GM19023 (cell line): ENCODE measurements at regions not wholly inside any gene's neighbourhood (a gene's known extent, or its start where the extent isn't known, plus 50 kb on each side); places are given as distances from the start of the nearest gene placed in this dataset.

ENCODE experiments used
- ATAC-seq: cut with Tn5 transposase; IDR thresholded peaks from one replicate; pipeline ENCODE4 v1.9.1; 2021; ENCODE audit warnings: mild to moderate bottlenecking, moderate library complexity; ENCODE audit not compliant: unreplicated experiment

DNA sequence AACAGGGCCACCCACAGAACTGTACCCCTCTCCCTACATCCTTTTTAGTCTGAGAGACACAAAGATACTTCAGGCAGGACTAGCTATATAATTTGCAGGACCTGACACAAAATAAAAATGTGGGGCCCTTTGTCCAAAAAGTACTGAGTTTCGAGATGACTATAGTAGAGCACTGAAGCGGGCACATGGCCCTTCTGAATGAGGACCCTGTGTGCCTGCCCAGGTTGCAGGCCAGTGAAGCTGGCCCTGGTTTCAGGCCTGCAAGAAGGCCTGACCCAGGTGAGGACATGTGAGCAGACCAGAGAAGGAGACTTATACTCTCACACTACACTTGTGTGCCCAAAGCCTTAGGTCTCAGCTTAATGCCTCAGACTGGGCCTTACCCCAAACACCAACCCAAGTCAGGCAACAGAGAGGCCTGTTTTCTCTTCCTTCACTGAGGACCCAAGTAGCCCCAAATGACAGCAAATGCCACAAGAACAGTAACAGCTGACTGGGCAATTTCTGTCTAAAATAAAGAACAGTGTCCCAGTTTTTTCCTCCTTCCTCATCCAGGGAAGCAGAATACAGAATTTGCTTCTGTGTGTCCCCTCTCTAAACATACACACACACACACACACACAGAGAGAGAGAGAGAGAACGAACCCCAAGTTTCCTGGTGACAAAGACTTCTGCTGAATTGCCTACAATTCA, 100.9 kb upstream of the ARHGEF3 start:
- ATAC-seq: no peak

- no peak for ATAC-seq
Measured at GRCh38 chr3:56900801-56901200, 99.1 kb upstream of the ARHGEF3 start.

GRCh38 chr3:56899851-56900250, 98.1 kb upstream of the ARHGEF3 start:
- ATAC-seq: no peak

GRCh38 chr3:56899078-56899477, 97.3 kb upstream of the ARHGEF3 start:
- no peak for ATAC-seq

GRCh38 chr3:56896357-56896756, 94.6 kb upstream of the ARHGEF3 start:
- no peak for ATAC-seq

GRCh38 chr3:56894881-56895431, 93.2 kb upstream of the ARHGEF3 start:
- ATAC-seq: peak; percentile 76

GRCh38 chr3:56890448-56891091, 88.8 kb upstream of the ARHGEF3 start:
- no peak for ATAC-seq

DNA sequence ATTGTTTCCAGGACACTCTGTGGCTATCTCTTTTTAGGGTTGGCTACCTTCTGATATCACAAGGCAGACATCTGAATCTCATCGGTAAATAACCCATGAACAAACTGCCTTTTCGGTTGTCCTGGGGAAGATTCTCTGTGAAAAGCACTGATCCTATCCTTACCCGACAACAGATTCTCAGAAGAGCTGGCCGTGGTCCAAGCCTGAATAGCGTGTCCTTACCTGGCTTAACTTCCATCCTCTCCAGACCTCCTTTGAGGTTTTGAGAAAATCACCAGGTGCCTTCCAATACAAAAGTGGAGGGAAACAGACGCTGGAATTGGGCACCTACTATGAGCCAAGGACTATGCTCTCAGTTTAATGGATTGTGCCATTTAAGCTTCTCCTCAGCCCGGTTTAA, 87.4 kb upstream of the ARHGEF3 start:
- ATAC-seq: no peak

GRCh38 chr3:56887402-56888025, 85.8 kb upstream of the ARHGEF3 start:
- ATAC-seq: no peak

DNA sequence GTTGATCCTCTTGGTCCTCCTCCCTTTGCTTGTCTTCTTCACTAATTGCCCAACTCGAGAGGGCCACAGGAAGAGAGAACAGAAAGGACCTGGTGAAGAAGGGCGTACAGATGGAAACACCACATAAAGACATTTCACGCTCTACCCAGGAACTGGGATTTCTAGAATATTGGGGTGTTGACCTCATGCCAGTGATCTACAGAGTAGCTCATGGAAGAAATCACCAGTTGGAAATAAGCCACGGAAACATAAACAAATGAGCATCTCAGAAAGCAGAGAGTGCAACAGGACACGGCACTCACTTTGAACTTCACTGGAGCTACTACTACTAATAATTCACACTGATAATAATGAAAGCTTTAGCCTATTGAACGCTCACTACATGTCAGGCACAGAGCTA, 84.6 kb upstream of the ARHGEF3 start:
- no peak for ATAC-seq

DNA sequence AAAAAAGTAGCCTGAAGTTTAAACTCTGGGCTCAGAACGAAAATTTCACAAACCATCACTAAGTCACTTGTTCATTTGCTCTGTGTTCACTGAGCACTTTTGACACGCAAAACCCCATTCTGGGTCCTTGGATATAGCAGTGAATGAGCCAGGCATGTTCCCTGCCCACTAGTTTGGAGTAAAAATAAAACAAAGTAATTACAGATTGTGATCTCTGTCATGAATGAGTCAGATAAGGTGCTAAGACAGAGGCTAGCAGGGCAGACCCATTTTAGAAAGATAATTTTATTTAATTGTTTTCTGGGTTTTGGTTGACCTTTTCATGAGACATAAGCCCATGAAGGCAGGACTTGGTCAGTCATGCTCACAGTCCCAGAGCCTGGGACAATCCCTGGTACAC, 84.1 kb upstream of the ARHGEF3 start:
- no peak for ATAC-seq

DNA sequence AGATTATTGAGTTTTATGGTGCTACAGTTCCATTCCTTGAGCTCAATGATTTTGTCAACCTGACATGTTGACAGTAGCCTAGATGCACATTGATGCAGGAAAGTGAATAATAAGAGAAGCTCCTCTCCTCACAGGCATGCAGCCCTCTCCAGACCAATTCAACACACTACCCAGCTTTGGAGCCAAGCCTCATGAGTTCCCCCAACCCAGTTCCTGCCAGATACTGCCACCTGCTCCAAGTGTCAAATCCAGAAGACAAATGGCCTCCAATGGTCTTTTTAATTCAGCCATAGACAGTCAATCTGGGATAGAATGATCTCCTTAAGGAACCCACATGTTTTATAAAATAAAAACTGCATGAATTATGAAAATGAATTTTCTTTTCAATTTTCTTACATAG, 83.7 kb upstream of the ARHGEF3 start:
- ATAC-seq: no peak

DNA sequence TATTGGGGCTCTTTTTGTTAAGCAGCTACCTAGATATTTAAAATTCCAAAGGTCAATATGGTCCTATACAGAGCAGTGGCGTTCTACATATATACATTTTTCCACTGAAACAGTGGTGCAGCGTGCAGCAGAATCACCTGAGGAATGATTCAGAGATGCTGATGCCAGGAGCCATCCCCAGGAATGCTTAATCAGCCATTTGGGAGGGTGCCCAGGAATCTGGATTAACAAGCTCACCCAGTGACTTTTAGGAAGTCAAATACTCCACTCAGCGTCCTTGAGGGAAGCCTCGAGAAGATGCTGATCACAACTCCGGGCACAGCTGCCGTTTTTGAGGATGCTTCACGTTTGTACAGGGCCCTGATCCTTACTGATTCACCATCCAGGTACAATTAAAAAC, 82.6 kb upstream of the ARHGEF3 start:
- no peak for ATAC-seq

- ATAC-seq: no peak
Measured at GRCh38 chr3:56883828-56884227, 82.1 kb upstream of the ARHGEF3 start.

DNA sequence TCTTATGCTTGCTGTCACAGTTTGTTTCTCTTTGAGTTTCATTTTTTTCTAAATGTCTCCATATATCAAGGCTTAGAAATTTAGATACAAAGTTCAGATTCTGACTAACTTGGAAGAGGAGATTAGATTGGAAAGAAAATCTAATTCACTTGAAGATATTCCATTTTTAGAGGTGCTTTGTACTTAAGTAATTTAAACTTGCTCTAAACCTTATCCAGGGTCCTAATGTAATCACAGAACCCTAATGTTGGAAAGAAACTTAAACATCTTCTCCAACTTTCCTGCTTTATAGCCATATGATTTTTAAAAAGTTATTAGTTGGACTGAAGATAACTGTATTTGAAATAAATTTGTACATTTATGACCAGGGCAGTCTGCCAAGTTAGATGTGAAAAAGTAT, 81.1 kb upstream of the ARHGEF3 start:
- ATAC-seq: no peak

GRCh38 chr3:56881841-56882240, 80.1 kb upstream of the ARHGEF3 start:
- ATAC-seq: no peak

DNA sequence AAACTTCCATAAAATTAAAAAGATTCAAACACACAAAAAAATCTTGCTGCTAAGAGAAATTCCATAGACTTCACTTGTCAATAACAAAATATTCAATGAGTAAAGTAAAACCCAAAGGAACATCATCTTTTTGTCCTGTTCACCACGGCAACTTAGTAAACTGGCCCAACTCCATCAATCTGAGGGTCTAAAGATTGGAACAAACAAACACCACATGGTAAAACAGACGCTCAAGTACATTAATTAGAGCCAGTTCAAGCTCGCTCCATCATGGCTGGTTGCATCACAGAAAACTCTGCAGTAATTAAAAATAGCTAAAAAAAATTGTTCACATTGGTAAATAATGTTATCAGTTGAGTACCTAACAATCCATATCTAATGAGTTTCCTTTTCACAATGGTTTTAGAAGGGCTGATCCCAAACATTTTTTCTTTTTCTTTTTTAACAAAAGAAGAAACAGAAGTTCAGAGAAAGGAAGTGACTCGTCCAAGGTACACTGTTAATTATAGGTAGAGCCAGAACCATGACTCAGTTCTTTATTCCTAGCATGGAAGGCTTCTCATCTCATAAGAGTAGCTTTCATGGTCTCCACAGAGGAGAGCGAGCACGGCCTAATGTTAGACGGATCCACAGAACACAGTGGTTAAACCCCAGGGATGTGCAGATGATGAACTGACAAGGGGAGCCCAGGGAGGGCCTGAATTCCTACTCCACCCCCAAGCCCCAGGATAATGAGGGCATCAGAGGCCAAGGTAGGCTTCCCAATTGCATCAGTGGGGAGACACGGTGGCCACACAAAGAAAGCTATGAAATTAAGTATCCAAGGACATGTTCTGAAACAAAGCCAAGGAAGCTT, 79.2 kb upstream of the ARHGEF3 start:
- ATAC-seq: no peak

DNA sequence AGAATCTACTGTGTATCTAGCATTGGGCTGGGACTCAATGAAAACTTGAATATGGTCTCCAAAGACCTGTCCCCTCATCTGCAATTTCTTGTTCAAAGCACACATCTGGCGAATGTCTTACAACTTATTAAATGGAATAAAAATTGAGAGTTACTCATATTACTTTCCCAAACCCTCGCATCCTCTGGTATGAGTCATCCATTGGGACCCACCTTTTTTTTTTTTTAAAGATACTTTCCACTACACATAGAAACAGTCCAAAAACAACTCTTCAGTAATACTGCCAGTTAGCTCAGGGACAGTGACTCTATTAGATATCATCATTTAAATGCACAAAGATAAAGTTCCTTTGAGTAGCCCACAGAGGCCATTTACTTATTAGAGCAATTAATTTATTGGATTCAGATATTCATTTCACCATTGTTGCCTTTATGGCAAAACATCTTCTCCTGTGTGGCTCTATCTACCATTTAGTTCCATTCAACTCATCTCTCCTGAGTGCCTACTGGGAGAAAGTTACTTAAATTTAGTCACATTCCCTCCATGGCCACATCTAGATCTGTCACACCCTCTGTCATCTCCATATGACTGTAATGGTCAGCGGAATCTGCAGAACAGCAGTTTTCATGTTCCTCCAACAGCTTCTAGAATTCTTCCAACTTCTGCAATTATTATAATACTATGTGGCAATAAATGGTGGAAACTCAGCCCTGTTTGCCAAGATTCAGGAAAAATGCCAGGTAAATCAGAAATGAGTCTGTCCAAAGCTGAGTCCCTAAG, 77.9 kb upstream of the ARHGEF3 start:
- no peak for ATAC-seq

DNA sequence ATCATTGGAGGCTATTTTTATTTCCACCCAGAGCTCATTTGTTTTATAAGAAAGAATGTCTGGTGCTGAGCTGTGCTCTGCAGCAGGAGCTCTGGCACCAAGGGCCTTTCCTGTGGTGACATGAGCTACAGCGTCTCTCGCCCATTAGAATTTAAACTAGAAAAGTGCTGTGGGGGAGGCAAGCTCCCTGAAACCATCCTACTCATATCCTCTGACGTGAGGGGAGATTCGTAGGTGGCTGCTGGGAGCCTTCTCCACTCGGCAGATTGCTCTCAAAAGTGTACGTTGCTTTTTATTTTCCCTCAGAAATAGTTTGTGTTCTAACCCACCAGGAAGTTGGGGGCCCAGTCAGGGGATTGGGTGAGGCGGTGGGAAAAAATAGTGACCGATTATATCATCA, 76.3 kb upstream of the ARHGEF3 start:
- ATAC-seq: no peak

- ATAC-seq: no peak
Measured at GRCh38 chr3:56876916-56877315, 75.2 kb upstream of the ARHGEF3 start.
